Mesothelial cell of epicardium (in vitro differentiated cells): ENCODE measurements at regions not wholly inside any gene's neighbourhood (a gene's known extent, or its start where the extent isn't known, plus 50 kb on each side); places are given as distances from the start of the nearest gene placed in this dataset.

Experiments used
- DNase-seq, 2 experiments: peaks; one replicate each; pipeline ENCODE4 v3.0.0; 2021; ENCODE audit warnings: low spot score in 2 of 2; ENCODE audit not compliant: unreplicated experiment in 2 of 2
- H3K27ac Mint-ChIP-seq: 2 replicates; pipeline ENCODE4 v1.8.0; 2021; ENCODE audit warnings: mixed read lengths
- H3K27me3 Mint-ChIP-seq: 2 replicates; pipeline ENCODE4 v1.8.0; 2021; ENCODE audit warnings: low read depth, mixed read lengths
- H3K36me3 Mint-ChIP-seq: 2 replicates; pipeline ENCODE4 v1.8.0; 2021; ENCODE audit warnings: mixed read lengths
- H3K4me1 Mint-ChIP-seq: 2 replicates; pipeline ENCODE4 v1.8.0; 2021; ENCODE audit warnings: mixed read lengths
- H3K4me3 Mint-ChIP-seq: 2 replicates; pipeline ENCODE4 v1.8.0; 2021; ENCODE audit warnings: mild to moderate bottlenecking, moderate library complexity, mixed read lengths
- H3K9me3 Mint-ChIP-seq: 2 replicates; pipeline ENCODE4 v1.8.0; 2021; ENCODE audit warnings: mixed read lengths
- TF ChIP-seq, protein P1 (sequence below): fragments of 200-600 bp; sonication (generic); IDR thresholded peaks from one replicate; pipeline ENCODE4 v1.5.0; 2021; ENCODE audit warnings: antibody characterized with exemption; ENCODE audit not compliant: unreplicated experiment

DNA sequence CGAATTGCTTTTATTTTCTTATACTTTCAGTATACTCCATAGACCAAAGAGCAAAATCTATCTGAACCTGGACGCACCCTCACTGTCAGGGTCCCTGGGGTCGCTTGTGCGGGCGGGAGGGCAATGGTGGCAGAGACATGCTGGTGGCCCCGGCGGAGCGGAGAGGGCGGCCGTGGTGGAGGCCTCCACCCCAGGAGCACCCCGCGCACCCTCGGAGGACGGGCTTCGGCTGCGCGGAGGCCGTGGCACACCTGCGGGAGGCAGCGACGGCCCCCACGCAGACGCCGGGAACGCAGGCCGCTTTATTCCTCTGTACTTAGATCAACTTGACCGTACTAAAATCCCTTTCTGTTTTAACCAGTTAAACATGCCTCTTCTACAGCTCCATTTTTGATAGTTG, 1077.4 kb downstream of the BRD1 start:
- Mint-ChIP-seq H3K4me3 (no peak overlapping the region), H3K9me3 (no peaks in the 10 kb centered on the region), H3K27me3 (no peaks in the 10 kb centered on the region), H3K4me1 (no peaks in the 10 kb centered on the region), H3K27ac (no peak overlapping the region), H3K36me3 (no peaks in the 10 kb centered on the region)
- no peak for DNase-seq
- TF ChIP-seq, protein P1, sequence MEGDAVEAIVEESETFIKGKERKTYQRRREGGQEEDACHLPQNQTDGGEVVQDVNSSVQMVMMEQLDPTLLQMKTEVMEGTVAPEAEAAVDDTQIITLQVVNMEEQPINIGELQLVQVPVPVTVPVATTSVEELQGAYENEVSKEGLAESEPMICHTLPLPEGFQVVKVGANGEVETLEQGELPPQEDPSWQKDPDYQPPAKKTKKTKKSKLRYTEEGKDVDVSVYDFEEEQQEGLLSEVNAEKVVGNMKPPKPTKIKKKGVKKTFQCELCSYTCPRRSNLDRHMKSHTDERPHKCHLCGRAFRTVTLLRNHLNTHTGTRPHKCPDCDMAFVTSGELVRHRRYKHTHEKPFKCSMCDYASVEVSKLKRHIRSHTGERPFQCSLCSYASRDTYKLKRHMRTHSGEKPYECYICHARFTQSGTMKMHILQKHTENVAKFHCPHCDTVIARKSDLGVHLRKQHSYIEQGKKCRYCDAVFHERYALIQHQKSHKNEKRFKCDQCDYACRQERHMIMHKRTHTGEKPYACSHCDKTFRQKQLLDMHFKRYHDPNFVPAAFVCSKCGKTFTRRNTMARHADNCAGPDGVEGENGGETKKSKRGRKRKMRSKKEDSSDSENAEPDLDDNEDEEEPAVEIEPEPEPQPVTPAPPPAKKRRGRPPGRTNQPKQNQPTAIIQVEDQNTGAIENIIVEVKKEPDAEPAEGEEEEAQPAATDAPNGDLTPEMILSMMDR: no peak

- H3K36me3 Mint-ChIP-seq: no peaks in the 10 kb centered on the region
- H3K27me3 Mint-ChIP-seq: no peaks in the 10 kb centered on the region
- DNase-seq: peak in 1 of 2 experiments; percentile 34
- no peaks in the 10 kb centered on the region for H3K4me1 Mint-ChIP-seq
- no peaks in the 10 kb centered on the region for H3K9me3 Mint-ChIP-seq
- no peak overlapping the region for H3K27ac Mint-ChIP-seq
- H3K4me3 Mint-ChIP-seq: no peak overlapping the region
- TF ChIP-seq, protein P1: no peak
Observed at GRCh38 chr22:48749555-48750227, 1078.0 kb downstream of the BRD1 start.

- TF ChIP-seq, protein P1: no peak
- Mint-ChIP-seq H3K27me3 (no peaks in the 10 kb centered on the region), H3K9me3 (no peaks in the 10 kb centered on the region), H3K4me1 (no peaks in the 10 kb centered on the region), H3K27ac (no peak overlapping the region), H3K36me3 (no peaks in the 10 kb centered on the region), H3K4me3 (no peak overlapping the region)
- DNase-seq: peak in 1 of 2 experiments; percentile 22
Observed at GRCh38 chr22:48748860-48749554, 1078.7 kb downstream of the BRD1 start.

DNA sequence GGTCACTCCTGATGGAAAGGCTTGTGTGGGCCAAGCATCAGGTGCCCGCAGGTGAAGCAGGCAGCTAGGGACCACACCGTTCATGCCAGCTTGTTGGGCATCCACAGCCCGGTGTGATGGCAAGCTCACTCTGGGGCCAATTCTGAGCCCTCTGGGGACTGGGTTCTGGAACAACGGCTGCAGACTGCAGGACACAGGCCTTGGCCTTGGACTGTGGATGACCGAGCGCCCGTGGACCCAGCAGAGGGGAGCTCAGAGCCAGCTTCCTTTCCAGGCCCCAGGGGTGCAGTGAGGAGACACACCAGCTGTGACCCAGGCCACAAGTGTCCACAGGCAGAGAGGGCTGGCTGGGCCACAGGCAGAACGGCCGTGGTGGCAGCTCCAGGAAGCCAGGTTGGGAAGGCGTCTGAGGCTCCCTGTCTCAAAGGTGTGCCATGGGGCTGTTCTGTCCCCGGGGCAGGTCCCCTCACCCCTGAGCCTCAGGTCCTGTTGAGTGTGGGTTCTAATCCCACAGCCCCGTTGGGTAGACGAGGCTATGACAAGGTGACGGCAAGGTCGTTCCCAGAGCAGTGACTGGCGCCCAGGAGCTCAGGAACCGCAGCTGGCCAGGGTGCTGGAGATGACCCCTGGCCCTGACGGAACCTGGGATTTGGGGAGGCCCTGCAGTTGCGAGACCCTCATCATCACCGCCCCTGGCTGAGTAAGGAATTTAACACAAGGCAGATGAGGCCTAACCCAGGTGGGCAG, 1079.4 kb downstream of the BRD1 start:
- Mint-ChIP-seq H3K4me3 (no peak overlapping the region), H3K27me3 (no peaks in the 10 kb centered on the region), H3K4me1 (peaks cover 3% of the 10 kb centered on the region), H3K36me3 (no peaks in the 10 kb centered on the region), H3K27ac (no peak overlapping the region), H3K9me3 (no peaks in the 10 kb centered on the region)
- DNase-seq: peak in 1 of 2 experiments; percentile 36
- TF ChIP-seq, protein P1: no peak

DNA sequence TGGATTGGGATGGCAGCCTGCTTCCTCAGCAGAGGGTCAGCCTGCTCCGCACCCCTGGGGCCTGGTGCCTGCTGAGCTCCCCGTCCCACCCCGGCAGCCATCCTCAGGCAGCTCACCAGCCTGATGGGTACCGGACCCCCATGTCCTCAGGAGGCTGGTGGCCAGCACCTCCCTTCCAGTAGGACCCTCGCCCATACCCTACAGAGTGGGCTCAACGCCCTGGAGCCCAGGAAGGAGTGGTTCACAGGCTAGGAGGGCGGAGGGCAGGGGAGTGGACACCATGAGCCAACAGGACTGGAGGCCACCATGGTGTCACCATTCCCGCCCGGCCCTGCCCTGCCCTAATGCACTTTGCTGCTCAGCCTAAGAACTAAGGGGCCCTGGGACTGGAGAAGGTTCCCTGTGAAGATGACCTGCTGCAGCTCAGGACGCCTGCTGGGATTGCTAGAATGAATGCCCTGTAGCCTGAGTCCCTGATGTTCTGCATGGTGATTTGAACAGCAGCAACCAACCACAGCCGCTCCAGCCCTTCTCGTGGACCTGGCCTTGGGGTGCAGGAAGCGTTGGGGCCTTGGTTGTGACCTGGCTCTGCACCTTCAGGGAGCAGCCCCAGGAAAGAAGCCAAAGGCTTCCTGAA, 1080.8 kb downstream of the BRD1 start:
- Mint-ChIP-seq H3K36me3 (no peaks in the 10 kb centered on the region), H3K27me3 (no peaks in the 10 kb centered on the region), H3K4me1 (peaks cover 6% of the 10 kb centered on the region), H3K9me3 (no peaks in the 10 kb centered on the region), H3K4me3 (no peak overlapping the region), H3K27ac (no peak overlapping the region)
- peak in 1 of 2 experiments; percentile 33 for DNase-seq
- TF ChIP-seq, protein P1: no peak
